ENCODE measurements at regions not wholly inside any gene's neighbourhood (a gene's known extent, or its start where the extent isn't known, plus 50 kb on each side); places are given as distances from the start of the nearest gene placed in this dataset.

- Histone ChIP-seq H2AFZ (ENCODE audit: low read length) (no peak overlapping the region), H3K4me2 (ENCODE audit: insufficient read depth, low read length) (no peak overlapping the region), H4K20me1 (ENCODE audit: insufficient read depth, low read length) (no peaks in the 10 kb centered on the region), H3K4me1 (ENCODE audit: insufficient read depth, low read length) (no peaks in the 10 kb centered on the region), H3K9me3 (ENCODE audit: low read depth, low read length) (no peaks in the 10 kb centered on the region), H3K27me3 (ENCODE audit: insufficient read depth, low read length) (no peaks in the 10 kb centered on the region), H3K79me2 (ENCODE audit: insufficient read depth, low read length) (no peaks in the 10 kb centered on the region), H3K4me3 (ENCODE audit: insufficient read depth, low read length) (no peak overlapping the region), H3K36me3 (ENCODE audit: insufficient read depth, low read length) (no peaks in the 10 kb centered on the region), H3K27ac (ENCODE audit: low read depth, low read length) (no peak overlapping the region)
- TF ChIP-seq CTCF (IDR thresholded peaks at IDR 0.05; ENCODE audit: extremely low read depth, low read depth, low read length), result no peak
- DNase-seq (ENCODE audit: insufficient read length, low spot score, missing footprints), result no peak
These were observed 508.5 kb downstream of the EPHA4 start for GRCh38 chr2:221063568-221063967.

- TF ChIP-seq CTCF (IDR thresholded peaks at IDR 0.05; ENCODE audit: extremely low read depth, low read depth, low read length), result no peak
- H3K9me3 ChIP-seq (ENCODE audit: low read depth, low read length), result no peaks in the 10 kb centered on the region
- no peaks in the 10 kb centered on the region for H3K36me3 ChIP-seq (ENCODE audit: insufficient read depth, low read length)
- no peaks in the 10 kb centered on the region for H3K79me2 ChIP-seq (ENCODE audit: insufficient read depth, low read length)
- no peak overlapping the region for H2AFZ ChIP-seq (ENCODE audit: low read length)
- no peak for DNase-seq (ENCODE audit: insufficient read length, low spot score, missing footprints)
- H4K20me1 ChIP-seq (ENCODE audit: insufficient read depth, low read length), result no peaks in the 10 kb centered on the region
- H3K27ac ChIP-seq (ENCODE audit: low read depth, low read length), result no peak overlapping the region
- H3K4me1 ChIP-seq (ENCODE audit: insufficient read depth, low read length), result no peaks in the 10 kb centered on the region
- H3K4me3 ChIP-seq (ENCODE audit: insufficient read depth, low read length), result no peak overlapping the region
- no peak overlapping the region for H3K4me2 ChIP-seq (ENCODE audit: insufficient read depth, low read length)
- H3K27me3 ChIP-seq (ENCODE audit: insufficient read depth, low read length), result no peaks in the 10 kb centered on the region
These were observed 507.8 kb downstream of the EPHA4 start for GRCh38 chr2:221064058-221064854.

- no peak overlapping the region for H3K4me3 ChIP-seq (ENCODE audit: insufficient read depth, low read length)
These were observed 507.2 kb downstream of the EPHA4 start for GRCh38 chr2:221064880-221065279.

More at GRCh38 chr2:221064880-221065279, 507.2 kb downstream of the EPHA4 start:
- TF ChIP-seq CTCF (IDR thresholded peaks at IDR 0.05; ENCODE audit: extremely low read depth, low read depth, low read length), result no peak
- H3K4me2 ChIP-seq (ENCODE audit: insufficient read depth, low read length), result no peak overlapping the region
- no peaks in the 10 kb centered on the region for H4K20me1 ChIP-seq (ENCODE audit: insufficient read depth, low read length)
- no peaks in the 10 kb centered on the region for H3K4me1 ChIP-seq (ENCODE audit: insufficient read depth, low read length)
- no peak for DNase-seq (ENCODE audit: insufficient read length, low spot score, missing footprints)
- no peaks in the 10 kb centered on the region for H3K27me3 ChIP-seq (ENCODE audit: insufficient read depth, low read length)
- H3K79me2 ChIP-seq (ENCODE audit: insufficient read depth, low read length), result no peaks in the 10 kb centered on the region
- no peak overlapping the region for H3K27ac ChIP-seq (ENCODE audit: low read depth, low read length)
- H2AFZ ChIP-seq (ENCODE audit: low read length), result no peak overlapping the region
- no peaks in the 10 kb centered on the region for H3K36me3 ChIP-seq (ENCODE audit: insufficient read depth, low read length)
- H3K9me3 ChIP-seq (ENCODE audit: low read depth, low read length), result no peaks in the 10 kb centered on the region
